NCI-H1930 (cell line): ENCODE measurements at regions not wholly inside any gene's neighbourhood (a gene's known extent, or its start where the extent isn't known, plus 50 kb on each side); places are given as distances from the start of the nearest gene placed in this dataset.

Experiments
- DNase-seq, 2 experiments: peaks; one replicate each; lab custom pipeline; 2025; lab: John Stamatoyannopoulos, UW

DNA sequence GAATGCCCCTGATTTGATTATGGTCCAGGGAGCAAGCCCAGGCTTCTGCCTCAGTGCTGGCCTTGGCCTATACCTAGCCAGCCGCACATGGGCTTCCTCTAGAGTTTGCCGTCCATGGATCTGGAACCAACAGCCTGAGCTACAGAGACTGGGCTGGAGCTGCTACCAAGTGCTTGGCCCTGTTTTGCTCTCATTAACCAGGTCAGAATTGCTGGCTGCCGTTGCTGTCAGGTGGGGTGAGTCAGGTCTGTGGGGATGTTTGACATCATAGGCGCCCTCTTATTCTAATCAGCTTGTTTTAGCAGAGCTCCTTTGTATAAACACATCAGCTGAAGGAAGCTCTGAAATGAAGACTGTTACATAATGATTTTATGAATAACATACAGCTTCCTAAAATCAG lies 83.1 kb upstream of the PHACTR2 start:
- no peak for DNase-seq

DNA sequence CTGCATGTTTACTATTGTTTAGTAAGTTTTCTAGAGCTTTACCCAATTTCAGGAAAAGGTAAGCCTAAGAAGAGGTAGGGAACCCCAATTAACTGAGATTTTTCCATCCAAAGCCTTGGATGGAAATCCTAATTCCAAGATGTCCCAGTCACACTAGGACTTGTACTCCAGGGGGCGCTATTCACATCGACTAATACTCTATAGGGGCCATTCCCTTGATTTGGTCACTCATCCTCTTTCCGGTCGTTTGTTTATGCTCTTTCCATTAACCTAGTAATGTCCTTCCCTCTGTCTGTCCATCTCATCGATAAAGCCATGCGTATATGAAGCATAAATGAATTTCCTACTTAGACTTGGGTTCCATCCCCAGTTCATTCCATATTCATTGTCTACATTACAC lies 80.8 kb upstream of the FUCA2 start:
- peak in 1 of 2 experiments; percentile 4 for DNase-seq

DNA sequence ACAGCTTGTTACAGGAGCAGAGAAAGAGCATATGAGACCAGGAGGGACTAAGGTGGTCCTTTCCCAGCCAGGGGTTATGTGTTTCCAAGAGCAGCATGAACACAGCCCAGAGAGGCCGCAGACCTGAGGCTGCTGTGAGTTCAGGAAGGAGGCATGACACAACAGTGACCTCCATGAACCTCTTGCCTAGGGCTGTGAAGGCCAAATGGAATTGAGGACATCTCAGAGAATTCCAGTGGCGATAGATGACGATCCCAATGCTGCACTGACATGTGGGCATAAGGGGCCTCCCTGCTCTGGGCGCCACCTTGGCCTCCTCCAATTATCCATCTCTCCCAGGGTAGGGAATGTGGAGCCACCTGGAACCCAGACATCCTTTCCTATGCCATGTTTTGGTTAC lies 79.9 kb upstream of the FUCA2 start:
- DNase-seq: no peak

DNA sequence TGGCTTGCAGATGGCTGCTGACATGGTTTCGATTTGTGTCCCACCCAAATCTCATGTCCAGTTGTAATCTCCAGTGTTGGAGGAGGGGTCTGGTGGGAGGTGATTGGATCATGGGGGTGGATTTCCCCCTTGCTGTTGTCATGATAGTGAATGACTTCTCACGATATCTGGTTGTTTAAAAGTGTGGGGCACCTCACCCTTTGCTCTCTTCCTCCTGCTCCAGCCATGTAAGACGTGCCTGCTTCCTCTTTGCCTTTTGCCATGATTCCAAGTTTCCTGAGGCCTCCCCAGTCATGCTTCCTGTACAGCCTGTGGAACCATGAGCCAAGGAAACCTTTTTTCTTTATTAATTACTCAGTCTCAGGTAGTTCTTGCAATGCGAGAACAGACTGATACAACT lies 77.6 kb upstream of the FUCA2 start:
- no peak for DNase-seq

DNA sequence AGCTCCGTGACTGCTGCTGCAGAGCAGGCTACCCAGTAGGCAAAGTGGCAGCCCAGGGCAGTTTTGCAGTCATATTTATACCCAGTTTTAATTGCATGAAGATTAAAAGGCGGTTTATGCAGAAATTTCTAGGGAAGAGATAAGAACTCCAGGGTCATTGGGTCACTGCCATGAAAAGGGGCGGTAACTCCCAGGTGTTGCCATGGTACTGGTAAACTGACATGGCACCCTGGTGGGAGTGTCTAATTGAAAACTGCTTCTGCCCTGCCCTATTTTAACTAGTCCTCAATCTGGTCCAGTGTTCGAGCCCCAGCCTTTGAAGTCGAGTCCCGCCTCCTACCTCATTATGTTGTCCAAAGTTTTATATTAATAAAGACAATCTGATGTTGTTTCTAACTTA lies 75.0 kb upstream of the FUCA2 start:
- no peak for DNase-seq

DNA sequence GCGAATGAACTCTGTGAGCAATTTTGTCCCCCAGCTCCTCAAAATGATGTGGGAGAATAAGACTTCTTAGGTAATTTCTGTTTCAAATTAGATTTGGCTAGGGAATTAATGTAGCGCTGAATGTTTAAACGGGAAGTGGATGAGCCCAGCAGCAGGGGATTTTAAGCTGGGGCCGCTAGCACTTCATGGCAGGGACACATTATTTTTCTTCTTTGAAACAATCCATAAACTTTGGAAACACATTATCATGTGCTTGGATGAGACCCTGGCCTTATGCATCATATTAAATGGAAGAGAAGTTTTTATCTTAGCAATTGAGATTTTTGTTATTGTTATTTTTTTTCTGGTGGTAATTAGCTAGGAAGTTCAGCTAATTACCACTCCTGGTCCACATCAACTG lies 74.2 kb upstream of the FUCA2 start:
- no peak for DNase-seq

DNA sequence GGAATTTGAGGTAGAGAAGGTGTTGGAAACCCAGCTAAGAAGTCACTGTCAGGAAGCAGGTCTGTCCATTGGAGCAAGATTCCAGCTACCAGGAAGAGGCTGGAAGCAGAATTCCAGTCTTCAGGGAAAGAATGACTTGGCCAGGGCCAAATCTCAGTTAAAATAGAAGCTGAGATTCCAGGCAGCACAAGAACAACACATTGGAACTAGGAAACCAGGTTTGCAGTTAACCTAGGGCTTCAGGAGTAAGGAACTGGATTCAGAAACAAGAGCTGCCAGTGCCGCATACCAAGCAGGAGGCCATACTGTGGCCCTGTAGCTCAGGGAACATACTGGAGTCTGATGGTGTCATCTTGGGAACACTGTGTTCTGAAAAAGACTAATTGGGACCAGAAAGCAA lies 73.7 kb upstream of the FUCA2 start:
- DNase-seq: no peak

DNA sequence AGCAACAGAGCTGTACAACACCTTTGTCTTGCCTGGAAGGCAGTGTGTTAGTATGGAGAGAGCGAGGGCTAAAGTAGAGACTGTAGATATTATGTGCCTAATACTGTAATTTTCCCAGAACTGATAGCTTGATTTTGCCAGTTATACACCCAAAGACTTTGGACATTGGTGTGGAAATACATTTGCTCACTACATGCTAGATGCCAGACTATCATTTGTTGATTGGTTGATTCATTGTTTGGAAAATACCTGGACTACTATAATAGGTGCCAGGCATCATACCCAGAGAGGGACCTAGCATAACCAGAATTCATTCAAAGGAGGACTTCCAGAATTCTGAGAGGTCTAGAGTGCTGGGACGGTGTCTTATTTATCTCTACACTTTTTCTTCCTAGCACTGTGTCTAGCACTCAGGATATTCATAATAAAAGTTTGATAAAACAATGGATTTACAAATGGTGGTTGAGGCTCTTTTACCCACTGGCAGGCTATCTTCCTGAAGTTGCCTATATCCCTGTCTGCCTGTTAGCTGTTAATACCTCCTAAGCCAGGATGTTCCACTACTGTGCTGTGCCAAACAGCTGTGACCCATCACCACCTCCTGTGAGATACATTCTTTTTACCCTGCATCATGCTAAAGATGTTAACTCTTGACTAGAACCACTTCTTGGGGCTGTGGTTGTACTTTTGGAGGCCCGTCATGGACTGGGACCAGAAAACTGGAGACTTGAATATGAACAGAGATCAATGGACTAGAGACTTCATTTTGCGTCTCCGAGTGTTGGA lies 72.2 kb upstream of the FUCA2 start:
- DNase-seq: no peak

DNA sequence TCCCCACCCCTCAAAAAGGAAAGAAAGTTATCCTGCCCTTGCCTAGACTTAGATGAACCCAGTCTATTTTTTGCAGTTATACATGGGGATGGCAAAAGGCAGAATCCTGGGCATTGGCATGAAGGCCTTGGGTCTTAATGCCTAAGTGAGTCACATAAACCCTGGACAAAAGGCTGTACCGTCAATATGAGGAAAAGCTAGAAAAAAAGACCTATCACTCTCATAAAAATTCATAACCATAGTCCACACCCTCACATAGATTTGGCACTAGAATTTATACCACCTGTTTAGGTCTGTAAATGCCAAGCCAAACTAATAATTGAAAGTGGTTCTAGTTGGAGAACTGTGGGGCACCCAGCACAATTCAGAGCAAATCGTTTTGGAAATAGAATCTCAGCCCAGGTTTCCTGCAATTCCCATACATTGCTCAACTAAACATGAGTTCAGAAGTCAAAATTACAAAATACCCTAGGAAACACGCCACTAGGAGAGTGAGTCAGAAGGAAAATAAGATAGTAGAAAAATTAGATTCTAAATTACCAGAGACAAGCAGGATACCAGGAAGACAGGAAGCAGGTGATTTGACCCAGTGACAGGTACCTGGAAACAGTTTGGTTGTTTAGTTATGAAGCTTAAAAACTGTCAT lies 70.4 kb upstream of the FUCA2 start:
- DNase-seq: no peak

DNA sequence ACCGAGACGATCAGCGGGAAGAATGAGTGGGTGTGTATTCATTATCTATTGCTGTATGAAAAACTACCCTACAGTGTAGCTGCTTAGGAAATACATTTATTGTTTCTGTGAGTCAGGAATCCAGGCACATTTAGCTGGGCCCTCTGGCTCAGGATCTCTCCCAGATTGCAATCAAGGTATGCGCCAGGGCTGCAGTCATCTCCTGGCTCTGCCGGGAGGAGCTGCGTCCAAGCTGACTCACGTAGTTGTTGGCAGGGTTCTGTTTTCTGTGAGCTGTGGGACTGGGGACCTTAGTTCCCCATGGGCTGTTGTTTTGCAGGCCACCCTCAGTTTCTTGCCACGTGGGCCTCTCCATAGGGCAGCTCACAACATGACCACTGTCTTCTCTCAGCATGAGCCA lies 68.2 kb upstream of the FUCA2 start:
- DNase-seq: no peak

DNA sequence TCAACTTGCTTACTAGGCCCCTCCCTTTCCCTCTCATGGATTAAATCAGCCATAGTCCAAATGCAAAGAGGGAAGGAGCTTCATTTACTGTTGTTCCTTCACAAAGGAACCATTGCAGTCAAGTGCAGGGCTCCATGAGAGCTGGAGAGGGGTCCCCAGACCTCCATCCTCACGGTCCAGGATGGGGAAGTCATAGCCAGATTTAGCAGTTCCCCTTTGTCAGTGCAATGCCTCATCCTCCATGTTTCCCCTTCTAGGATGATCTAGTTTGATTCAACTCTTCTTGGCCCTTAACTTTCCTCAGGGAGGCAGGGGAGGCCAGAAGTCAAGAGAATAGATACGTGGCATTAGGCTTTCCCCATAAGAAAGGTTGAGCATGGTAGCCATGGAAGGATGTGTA lies 66.5 kb upstream of the FUCA2 start:
- no peak for DNase-seq

DNA sequence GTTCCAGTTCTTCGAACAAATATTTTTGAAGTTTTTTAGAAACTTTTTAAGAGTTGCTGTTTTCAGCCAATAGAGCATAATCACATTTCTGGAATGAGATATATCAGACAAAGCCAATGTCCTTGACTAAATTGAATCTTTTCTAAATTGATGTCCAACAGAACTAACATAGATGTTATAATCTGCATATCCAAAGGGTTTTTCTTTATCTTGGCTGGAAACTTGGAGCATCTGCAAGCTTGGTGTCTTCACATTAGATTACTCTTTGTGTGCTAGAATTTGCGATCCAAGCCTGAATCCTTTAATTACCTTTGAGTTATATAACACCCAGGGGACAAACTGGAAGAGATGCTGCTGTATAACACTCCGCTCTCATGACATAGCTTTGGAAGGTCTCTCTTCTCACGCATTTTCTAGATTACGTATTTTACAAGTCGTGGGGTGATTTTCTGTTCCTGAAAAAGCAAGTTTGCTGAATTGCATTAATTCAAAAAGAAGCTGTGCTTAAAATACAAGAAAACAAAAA lies 64.4 kb upstream of the FUCA2 start:
- no peak for DNase-seq

DNA sequence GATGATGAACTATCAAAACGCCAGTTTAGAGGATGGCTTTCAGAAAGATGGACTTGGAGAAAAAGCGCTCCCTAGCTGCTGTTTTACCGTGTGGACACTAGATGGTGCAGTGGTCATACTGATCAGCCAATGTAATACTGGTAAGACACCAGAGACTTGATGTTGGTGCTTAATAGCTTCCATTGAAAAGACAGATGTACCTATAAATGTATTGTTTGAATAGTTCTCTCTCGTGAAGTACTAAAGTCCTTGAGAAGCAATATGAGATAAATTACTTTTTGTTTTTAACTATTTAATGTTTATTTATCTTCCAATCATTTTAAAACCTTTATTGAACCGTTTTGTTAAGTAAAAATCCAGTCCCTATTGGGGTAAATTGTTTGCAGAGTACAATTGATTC lies 63.9 kb upstream of the FUCA2 start:
- peak; percentile 1 to 52 for DNase-seq

DNA sequence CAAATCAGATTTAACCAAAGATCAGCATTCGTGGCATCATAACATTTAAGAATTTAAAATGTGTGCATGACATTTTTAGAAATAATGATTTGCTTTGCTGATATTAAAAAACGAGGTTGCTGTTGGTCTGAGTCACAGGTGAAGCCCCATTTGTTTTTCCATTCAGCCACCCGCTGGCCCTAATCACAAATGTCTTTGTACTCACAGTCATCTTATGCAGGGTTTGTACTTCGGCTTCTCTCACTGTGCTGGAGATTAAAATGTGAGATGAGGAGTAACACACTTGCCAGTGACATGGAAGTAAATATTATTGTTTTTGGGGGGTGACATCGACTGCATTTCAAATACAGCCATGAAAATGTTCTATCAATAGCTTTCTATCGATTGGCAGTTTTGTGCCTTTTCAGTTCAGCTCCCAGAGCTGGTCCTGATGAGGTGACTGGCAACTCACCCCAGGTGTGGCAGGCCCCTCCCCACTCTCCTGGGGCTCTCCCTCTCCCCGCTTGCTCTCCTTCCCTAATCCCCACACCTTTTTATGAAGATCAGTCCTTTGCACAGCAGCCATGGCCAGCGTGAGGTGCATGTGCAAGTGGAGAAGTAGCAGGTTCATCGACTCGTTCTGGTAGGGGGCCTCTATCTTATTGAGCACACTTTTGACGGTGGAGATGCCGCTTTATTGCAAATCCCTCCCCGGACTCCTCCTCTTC lies 58.8 kb upstream of the FUCA2 start:
- DNase-seq: no peak

DNA sequence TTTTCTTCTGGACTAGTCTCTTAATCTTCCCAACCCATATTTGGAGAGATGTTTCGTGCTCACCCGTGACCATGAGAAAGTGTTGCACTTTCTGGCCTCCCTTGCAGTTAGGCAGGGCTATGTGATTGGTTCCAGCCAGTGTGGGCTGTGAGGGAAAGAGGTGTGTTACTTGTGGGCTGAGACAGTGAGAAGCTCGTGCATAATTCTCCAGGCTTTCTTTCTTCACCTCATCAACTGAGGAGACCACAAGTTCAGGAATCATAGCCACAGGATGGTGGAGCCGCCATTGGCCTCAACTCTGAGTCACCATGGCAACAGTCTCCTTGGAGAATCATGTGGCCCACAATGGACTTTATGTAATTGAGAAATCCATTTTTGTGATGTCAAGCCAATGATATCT lies 57.5 kb upstream of the FUCA2 start:
- no peak for DNase-seq

DNA sequence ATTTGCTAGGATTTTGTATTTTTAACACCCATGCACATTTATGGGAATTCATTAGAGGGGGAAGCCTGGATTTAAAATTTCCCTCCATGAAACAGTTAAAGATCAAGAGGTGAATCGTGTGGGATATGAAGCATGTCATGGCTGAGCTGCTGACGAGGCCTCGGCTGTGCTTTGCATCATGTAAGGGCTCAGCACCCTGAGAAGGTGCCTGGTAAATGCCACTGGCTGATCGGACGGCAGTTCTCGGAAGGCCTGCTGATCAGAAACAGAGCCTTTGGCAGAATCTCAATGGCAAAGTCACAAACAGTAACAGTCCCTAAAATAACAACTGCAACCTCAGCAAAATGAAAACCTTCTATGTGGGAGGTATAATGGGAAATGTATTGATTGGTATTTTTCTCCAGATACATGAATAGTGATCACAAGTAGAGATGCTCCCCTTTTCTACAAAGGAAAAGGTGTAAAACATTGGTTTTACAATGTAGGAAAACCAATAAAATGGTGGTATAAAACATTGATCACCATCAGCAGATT lies 53.0 kb upstream of the FUCA2 start:
- no peak for DNase-seq

DNA sequence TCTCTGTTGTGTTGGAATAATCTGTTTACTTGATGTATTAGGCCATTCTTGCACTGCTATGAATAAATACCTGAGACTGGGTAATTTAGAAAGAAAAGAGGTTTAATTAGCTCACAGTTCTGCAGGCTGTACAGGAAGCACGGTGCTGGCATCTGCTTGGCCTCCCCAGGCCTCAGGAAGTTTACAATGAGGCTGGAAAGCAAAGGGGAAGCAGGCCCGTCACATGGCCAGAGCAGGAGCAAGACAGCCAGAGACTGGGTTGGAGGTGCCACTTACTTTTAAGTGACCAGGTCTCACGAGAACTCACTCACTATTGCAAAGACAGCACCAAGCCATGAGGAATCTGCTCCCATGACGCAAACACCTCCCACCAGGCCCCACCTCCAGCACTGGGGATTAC lies 50.6 kb upstream of the FUCA2 start:
- no peak for DNase-seq
